ENCODE measurements at regions not wholly inside any gene's neighbourhood (a gene's known extent, or its start where the extent isn't known, plus 50 kb on each side); places are given as distances from the start of the nearest gene placed in this dataset.

DNA sequence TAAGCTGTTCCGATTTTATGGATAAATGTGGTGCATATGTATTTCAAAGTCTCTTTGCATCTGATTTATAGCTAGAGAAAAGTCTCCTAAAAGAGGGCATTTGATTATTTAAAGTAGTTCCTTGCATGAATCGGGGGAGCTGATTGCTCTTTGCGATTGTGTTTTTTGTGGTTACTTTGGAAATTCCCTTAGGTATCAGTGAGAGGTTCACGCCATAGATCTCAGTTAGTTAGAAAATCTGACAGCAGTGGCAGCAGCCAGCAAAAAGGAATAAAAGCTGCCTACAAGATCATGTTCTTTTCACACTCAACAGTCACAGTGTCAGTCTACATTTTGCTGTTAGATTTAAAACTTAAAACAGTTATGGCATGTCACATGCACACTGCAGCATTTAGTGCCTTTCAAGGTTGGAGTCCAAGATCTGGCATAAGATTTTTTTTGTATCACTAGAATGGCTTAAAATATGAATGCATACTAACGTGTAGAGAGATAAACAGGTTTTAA is 436.5 kb upstream of the PCDH20 start:
- H3K9me3 ChIP-seq (ENCODE audit: control insufficient read depth, low read length, poor library complexity, severe bottlenecking), result no peaks in the 10 kb centered on the region
- DNase-seq, result no peak
- no peak for ATAC-seq
- no peak overlapping the region for H3K27ac Mint-ChIP-seq
- no peak overlapping the region for H3K4me3 Mint-ChIP-seq
- no peaks in the 10 kb centered on the region for H3K4me1 Mint-ChIP-seq
- H3K27me3 Mint-ChIP-seq, result no peaks in the 10 kb centered on the region
- no peaks in the 10 kb centered on the region for H3K36me3 Mint-ChIP-seq (ENCODE audit: low read depth)

- H3K36me3 Mint-ChIP-seq (ENCODE audit: low read depth), result no peaks in the 10 kb centered on the region
- no peaks in the 10 kb centered on the region for H3K4me1 Mint-ChIP-seq
- H3K9me3 ChIP-seq (ENCODE audit: control insufficient read depth, low read length, poor library complexity, severe bottlenecking), result no peaks in the 10 kb centered on the region
- no peaks in the 10 kb centered on the region for H3K27me3 Mint-ChIP-seq
- DNase-seq (no peak), ATAC-seq (no peak)
- H3K27ac Mint-ChIP-seq, result no peak overlapping the region
- no peak overlapping the region for H3K4me3 Mint-ChIP-seq
Measured at GRCh38 chr13:61850794-61851193, 435.1 kb upstream of the PCDH20 start.

- no peak overlapping the region for H3K4me3 Mint-ChIP-seq
Measured at GRCh38 chr13:61838568-61838967, 422.9 kb upstream of the PCDH20 start.

DNA sequence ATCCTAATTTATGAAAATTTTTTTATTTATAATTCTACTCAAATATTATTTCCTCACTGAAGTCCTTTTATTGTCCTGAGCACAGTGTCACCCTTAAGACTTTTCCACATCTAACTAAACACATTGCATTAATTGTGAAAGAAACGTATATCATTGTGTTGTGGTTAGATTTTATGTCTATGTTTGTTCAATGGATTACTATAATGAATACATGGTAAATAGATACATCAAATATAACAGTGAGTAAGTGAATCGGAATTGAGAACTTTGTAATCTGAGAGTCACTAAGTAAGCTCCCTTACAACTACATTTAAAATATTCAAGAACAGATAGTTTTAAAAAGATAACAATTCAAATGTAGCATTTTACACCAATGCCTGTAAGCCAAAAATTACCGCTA is 417.6 kb upstream of the PCDH20 start:
- H3K27ac Mint-ChIP-seq, result no peak overlapping the region
- ATAC-seq (no peak), DNase-seq (no peak)
- no peak overlapping the region for H3K4me3 Mint-ChIP-seq
- no peaks in the 10 kb centered on the region for H3K27me3 Mint-ChIP-seq
- no peaks in the 10 kb centered on the region for H3K36me3 Mint-ChIP-seq (ENCODE audit: low read depth)
- H3K4me1 Mint-ChIP-seq, result no peaks in the 10 kb centered on the region
- H3K9me3 ChIP-seq (ENCODE audit: control insufficient read depth, low read length, poor library complexity, severe bottlenecking), result no peaks in the 10 kb centered on the region

More at GRCh38 chr13:61838568-61838967, 422.9 kb upstream of the PCDH20 start:
- H3K9me3 ChIP-seq (ENCODE audit: control insufficient read depth, low read length, poor library complexity, severe bottlenecking), result no peaks in the 10 kb centered on the region
- Mint-ChIP-seq H3K27me3 (no peaks in the 10 kb centered on the region), H3K4me1 (no peaks in the 10 kb centered on the region), H3K27ac (no peak overlapping the region), H3K36me3 (ENCODE audit: low read depth) (no peaks in the 10 kb centered on the region)
- DNase-seq, result no peak
- ATAC-seq, result no peak

DNA sequence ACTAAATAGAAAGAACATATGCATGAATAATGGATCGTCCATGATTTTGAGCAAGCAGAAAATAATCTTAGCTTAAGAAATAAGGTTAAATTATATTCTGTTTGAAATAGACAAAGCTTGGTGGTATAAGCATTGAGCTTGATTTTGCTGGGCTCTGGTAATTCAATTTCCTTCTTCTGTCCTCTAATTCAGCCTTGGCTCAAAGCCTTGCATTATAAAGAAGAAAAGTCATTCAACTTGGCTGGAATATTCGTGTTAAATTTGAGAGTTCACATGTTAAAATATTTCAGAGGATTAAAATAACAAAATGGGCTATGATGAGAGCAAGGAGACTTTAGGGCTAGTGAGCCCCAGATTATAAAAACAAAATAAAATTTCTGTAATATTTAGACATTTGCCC is 415.4 kb upstream of the PCDH20 start:
- Mint-ChIP-seq H3K27me3 (no peaks in the 10 kb centered on the region), H3K27ac (no peak overlapping the region), H3K4me3 (no peak overlapping the region), H3K36me3 (ENCODE audit: low read depth) (no peaks in the 10 kb centered on the region), H3K4me1 (no peaks in the 10 kb centered on the region)
- ATAC-seq (no peak), DNase-seq (no peak)
- H3K9me3 ChIP-seq (ENCODE audit: control insufficient read depth, low read length, poor library complexity, severe bottlenecking), result no peaks in the 10 kb centered on the region

- H3K4me1 Mint-ChIP-seq, result no peaks in the 10 kb centered on the region
- no peak overlapping the region for H3K27ac Mint-ChIP-seq
- no peaks in the 10 kb centered on the region for H3K27me3 Mint-ChIP-seq
- no peaks in the 10 kb centered on the region for H3K36me3 Mint-ChIP-seq (ENCODE audit: low read depth)
- DNase-seq (no peak), ATAC-seq (no peak)
- no peak overlapping the region for H3K4me3 Mint-ChIP-seq
- no peaks in the 10 kb centered on the region for H3K9me3 ChIP-seq (ENCODE audit: control insufficient read depth, low read length, poor library complexity, severe bottlenecking)
Measured at GRCh38 chr13:61830475-61830874, 414.8 kb upstream of the PCDH20 start.

GRCh38 chr13:61824168-61824567 is 408.5 kb upstream of the PCDH20 start:
- H3K27me3 Mint-ChIP-seq, result no peaks in the 10 kb centered on the region
- DNase-seq, result no peak
- H3K4me1 Mint-ChIP-seq, result no peaks in the 10 kb centered on the region
- ATAC-seq, result no peak
- no peak overlapping the region for H3K27ac Mint-ChIP-seq
- H3K4me3 Mint-ChIP-seq, result no peak overlapping the region
- no peaks in the 10 kb centered on the region for H3K9me3 ChIP-seq (ENCODE audit: control insufficient read depth, low read length, poor library complexity, severe bottlenecking)
- no peaks in the 10 kb centered on the region for H3K36me3 Mint-ChIP-seq (ENCODE audit: low read depth)

DNA sequence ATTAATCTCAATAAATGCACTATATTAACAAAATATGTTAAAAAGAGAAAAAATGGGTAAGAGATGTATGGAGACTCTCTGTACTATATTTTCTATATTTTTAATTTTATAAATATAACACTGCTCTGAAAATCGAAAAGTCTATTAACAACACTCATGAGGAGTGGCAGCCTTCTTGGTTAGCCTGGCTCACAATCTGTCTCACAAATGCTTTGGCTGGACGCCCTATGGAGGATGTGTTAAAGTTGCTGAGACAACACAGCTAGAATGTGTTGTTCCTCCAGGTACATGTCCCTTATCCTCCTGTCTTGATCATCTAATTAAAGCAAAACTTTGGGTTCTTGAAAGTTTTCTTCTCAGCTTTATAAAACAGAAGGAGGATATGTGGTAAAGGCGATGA is 396.6 kb upstream of the PCDH20 start:
- DNase-seq, result no peak
- ATAC-seq, result no peak
- Mint-ChIP-seq H3K27me3 (no peaks in the 10 kb centered on the region), H3K27ac (no peak overlapping the region), H3K36me3 (ENCODE audit: low read depth) (no peaks in the 10 kb centered on the region), H3K4me3 (no peak overlapping the region), H3K4me1 (no peaks in the 10 kb centered on the region)
- H3K9me3 ChIP-seq (ENCODE audit: control insufficient read depth, low read length, poor library complexity, severe bottlenecking), result no peaks in the 10 kb centered on the region

DNA sequence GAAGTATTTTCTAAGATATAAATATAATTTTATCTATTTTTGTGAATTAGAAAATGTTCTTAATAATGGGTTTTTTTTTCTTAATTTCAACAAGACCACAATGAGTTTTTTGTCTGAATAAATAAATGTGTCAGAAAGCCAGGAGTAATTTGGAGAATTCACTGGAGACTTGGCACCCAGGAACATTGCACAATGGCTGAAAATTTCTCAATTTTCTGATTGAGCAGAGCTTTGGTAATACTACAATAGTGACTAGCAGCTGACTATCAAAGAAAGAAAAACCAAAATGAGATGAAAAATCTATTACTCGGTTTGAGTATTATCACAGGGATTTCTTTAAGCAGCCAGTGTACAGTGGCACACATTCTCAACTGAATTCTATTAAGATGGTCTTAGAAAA is 394.4 kb upstream of the PCDH20 start:
- Mint-ChIP-seq H3K27ac (no peak overlapping the region), H3K36me3 (ENCODE audit: low read depth) (no peaks in the 10 kb centered on the region)
- peaks cover 3% of the 10 kb centered on the region for H3K9me3 ChIP-seq (ENCODE audit: control insufficient read depth, low read length, poor library complexity, severe bottlenecking)

DNA sequence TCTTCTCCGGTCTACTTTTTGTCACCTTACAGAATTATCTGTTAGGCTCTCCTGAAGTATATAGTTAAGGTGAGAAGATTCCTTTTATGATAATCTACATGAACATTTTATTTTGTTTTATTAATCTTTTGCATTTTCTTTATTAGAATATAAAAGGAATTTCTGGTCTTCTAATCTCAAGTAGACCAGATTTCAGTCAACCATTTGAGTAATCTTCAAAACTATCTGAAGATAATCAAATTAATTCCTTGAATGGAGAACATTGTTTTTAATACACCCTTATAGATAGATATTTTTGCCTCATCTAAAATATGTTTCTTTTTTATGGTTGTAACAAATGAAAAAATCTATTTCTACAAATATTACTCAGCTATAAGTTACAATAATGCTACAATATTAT is 381.7 kb upstream of the PCDH20 start:
- H3K27me3 Mint-ChIP-seq, result no peaks in the 10 kb centered on the region
- H3K4me3 Mint-ChIP-seq, result no peak overlapping the region
- no peak for DNase-seq
- no peak overlapping the region for H3K27ac Mint-ChIP-seq
- H3K9me3 ChIP-seq (ENCODE audit: control insufficient read depth, low read length, poor library complexity, severe bottlenecking), result no peaks in the 10 kb centered on the region
- no peaks in the 10 kb centered on the region for H3K36me3 Mint-ChIP-seq (ENCODE audit: low read depth)
- no peaks in the 10 kb centered on the region for H3K4me1 Mint-ChIP-seq
- ATAC-seq, result no peak

More for the DNA sequence above, 394.4 kb upstream of the PCDH20 start:
- no peaks in the 10 kb centered on the region for H3K4me1 Mint-ChIP-seq
- DNase-seq, result no peak
- no peak overlapping the region for H3K4me3 Mint-ChIP-seq
- ATAC-seq, result no peak
- H3K27me3 Mint-ChIP-seq, result no peaks in the 10 kb centered on the region

GRCh38 chr13:61795580-61795979 is 379.9 kb upstream of the PCDH20 start:
- Mint-ChIP-seq H3K27me3 (no peaks in the 10 kb centered on the region), H3K27ac (no peak overlapping the region), H3K36me3 (ENCODE audit: low read depth) (no peaks in the 10 kb centered on the region), H3K4me1 (no peaks in the 10 kb centered on the region), H3K4me3 (no peak overlapping the region)
- no peaks in the 10 kb centered on the region for H3K9me3 ChIP-seq (ENCODE audit: control insufficient read depth, low read length, poor library complexity, severe bottlenecking)
- ATAC-seq, result no peak
- no peak for DNase-seq

DNA sequence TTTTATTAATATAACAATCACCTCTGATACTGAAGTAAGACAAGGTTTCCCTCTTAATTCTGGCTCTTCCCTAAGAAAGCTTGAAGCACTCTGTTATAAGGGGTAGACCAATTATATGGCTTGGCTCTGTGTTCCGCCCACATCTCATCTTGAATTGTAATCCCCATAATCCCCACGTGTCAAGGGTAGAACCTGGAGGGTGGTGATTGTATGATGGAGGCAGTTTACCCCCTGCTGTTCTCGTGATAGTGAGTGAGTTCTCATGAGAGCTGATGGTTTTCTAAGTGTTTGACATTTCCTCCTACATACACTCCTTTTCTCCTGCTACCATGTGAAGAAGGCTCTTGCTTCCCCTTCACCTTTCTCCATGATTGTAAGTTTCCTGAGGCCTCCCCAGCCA is 363.8 kb upstream of the PCDH20 start:
- Mint-ChIP-seq H3K36me3 (ENCODE audit: low read depth) (no peaks in the 10 kb centered on the region), H3K4me3 (no peak overlapping the region), H3K4me1 (no peaks in the 10 kb centered on the region), H3K27ac (no peak overlapping the region), H3K27me3 (no peaks in the 10 kb centered on the region)
- ATAC-seq (no peak), DNase-seq (no peak)
- no peaks in the 10 kb centered on the region for H3K9me3 ChIP-seq (ENCODE audit: control insufficient read depth, low read length, poor library complexity, severe bottlenecking)

DNA sequence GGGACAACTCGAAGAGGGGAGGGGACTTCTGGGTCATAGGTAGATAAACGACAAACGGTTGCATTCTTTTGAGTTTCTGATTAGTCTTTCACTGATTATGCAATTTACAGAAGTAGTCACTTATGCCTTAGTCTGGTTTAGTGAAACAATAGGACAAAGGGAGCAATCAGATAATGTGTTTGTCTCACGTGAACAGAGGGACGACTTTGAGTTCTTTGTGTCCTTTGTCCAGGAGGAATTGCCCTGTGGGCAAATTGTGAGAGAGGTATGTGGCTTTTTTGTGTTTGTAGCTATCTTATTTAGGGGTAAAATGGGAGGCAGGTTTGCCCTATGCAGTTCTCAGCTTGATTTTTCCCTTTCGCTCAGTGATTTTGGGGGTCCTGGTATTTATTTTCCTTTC is 362.9 kb upstream of the PCDH20 start:
- no peak overlapping the region for H3K4me3 Mint-ChIP-seq
- no peak overlapping the region for H3K27ac Mint-ChIP-seq
- H3K27me3 Mint-ChIP-seq, result no peaks in the 10 kb centered on the region
- H3K36me3 Mint-ChIP-seq (ENCODE audit: low read depth), result no peaks in the 10 kb centered on the region
- peaks cover 3% of the 10 kb centered on the region for H3K9me3 ChIP-seq (ENCODE audit: control insufficient read depth, low read length, poor library complexity, severe bottlenecking)
- ATAC-seq (no peak), DNase-seq (no peak)
- no peaks in the 10 kb centered on the region for H3K4me1 Mint-ChIP-seq

DNA sequence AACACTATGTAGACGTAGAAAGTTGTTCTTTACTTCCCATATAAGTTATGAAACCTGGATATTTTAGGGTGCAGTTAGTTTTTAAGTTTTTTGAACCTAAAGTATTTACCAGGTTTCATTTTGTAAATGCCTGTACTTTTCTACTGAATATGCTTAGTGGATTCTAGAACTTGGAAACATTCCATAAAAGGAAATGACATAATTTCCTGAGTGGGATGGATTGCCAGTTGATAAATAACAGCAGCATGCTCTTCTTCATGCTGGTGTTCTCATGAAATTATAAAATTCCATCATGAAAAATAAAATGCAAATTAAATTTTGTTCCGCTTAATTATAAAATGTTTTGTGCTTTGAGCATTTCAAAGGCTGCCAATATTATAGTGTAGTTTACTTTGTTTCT is 362.2 kb upstream of the PCDH20 start:
- Mint-ChIP-seq H3K27me3 (no peaks in the 10 kb centered on the region), H3K4me3 (no peak overlapping the region), H3K27ac (no peak overlapping the region), H3K4me1 (no peaks in the 10 kb centered on the region), H3K36me3 (ENCODE audit: low read depth) (no peaks in the 10 kb centered on the region)
- DNase-seq (no peak), ATAC-seq (no peak)
- H3K9me3 ChIP-seq (ENCODE audit: control insufficient read depth, low read length, poor library complexity, severe bottlenecking), result peaks cover 3% of the 10 kb centered on the region

DNA sequence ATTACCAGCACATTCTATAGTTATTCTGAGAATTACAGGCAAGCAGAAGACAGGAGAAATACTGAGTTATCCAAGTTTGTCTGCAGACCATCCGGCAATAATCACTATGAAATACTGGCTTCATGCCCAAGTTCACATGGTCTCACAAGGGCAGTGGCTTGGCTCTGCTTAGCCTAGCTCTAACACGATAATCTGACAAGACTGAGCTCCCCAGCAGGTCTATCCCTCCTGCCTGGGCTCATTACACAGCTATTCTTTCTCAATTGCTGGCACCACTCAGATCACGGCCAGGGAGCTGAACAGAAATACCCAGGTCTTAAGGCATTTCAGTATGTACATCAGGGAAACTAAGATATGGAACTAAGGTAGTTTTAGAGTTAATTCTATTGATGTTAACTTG is 361.6 kb upstream of the PCDH20 start:
- DNase-seq (no peak), ATAC-seq (no peak)
- H3K4me3 Mint-ChIP-seq, result no peak overlapping the region
- no peak overlapping the region for H3K27ac Mint-ChIP-seq
- H3K27me3 Mint-ChIP-seq, result no peaks in the 10 kb centered on the region
- peaks cover 3% of the 10 kb centered on the region for H3K9me3 ChIP-seq (ENCODE audit: control insufficient read depth, low read length, poor library complexity, severe bottlenecking)
- no peaks in the 10 kb centered on the region for H3K4me1 Mint-ChIP-seq
- no peaks in the 10 kb centered on the region for H3K36me3 Mint-ChIP-seq (ENCODE audit: low read depth)

Measured in T-helper 17 cell (primary cell).